LNCaP clone FGC (cell line): ENCODE measurements at regions not wholly inside any gene's neighbourhood (a gene's known extent, or its start where the extent isn't known, plus 50 kb on each side); places are given as distances from the start of the nearest gene placed in this dataset.

ENCODE experiments used
- DNase-seq: peaks from one replicate; pipeline ENCODE4 v3.0.0-alpha.2; 2011; ENCODE audit warnings: low read depth
- H3K4me3 ChIP-seq: 2 replicates; pipeline ENCODE4 v1.5.1; 2011; ENCODE audit warnings: mild to moderate bottlenecking, low read depth, low read length, control low read depth
- CTCF ChIP-seq: IDR thresholded peaks from 2 replicates; pipeline ENCODE4 v1.5.1; 2012; ENCODE audit warnings: mild to moderate bottlenecking; ENCODE audit not compliant: control insufficient read depth, insufficient read depth; ENCODE audit errors: extremely low read depth

GRCh38 chr3:53948174-53948573, 56.5 kb upstream of the SELENOK start:
- no peak overlapping the region for H3K4me3 ChIP-seq
- no peak for DNase-seq
- no peak for TF ChIP-seq CTCF

DNA sequence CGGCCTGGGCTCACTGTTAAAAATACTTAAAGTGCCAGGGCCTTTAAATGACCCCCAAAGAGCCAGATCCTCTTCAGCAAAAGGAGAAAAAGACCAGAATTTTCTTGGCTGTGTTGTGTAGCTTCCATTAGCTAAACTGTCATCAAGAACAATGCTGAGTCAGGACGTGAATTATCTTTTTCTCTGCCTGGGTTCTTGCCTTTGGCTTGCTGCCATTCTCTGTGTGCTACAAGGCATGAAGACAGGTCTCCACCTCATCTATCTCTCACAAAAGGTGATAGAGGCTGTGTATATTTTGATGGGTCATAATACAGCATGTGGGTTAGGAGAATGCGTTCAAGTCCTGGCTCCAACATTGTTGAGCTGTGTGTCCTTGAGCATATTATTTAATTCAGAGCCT, 52.4 kb upstream of the SELENOK start:
- no peak for DNase-seq
- no peak overlapping the region for H3K4me3 ChIP-seq
- TF ChIP-seq CTCF: no peak

DNA sequence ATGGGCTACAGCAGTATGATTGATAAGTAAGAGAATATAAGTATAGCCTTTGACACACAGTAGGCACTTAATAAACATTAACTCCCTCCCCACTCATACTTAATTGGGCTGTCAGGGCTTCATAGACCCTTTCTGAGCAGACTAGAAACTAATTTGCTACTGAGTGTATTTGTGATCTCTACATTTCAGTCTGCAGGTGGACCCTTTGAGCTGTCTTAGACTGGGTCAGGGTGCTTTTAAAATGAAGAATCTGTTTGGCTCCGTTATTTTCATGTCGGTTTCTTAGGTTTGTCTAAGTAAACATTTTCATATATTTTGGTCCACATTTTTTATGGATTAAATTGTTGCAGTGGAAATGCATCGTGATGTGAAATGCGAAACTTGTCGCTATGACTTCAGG, 50.3 kb upstream of the SELENOK start:
- H3K4me3 ChIP-seq: no peak overlapping the region
- peak; percentile 51 for TF ChIP-seq CTCF
- no peak for DNase-seq
